ENCODE measurements at regions not wholly inside any gene's neighbourhood (a gene's known extent, or its start where the extent isn't known, plus 50 kb on each side); places are given as distances from the start of the nearest gene placed in this dataset.

- Histone ChIP-seq H3K79me2 (ENCODE audit: low read depth) (no peaks in the 10 kb centered on the region), H3K4me3 (no peak overlapping the region), H2AFZ (no peak overlapping the region), H3F3A (ENCODE audit: insufficient read depth, low read depth) (no peaks in the 10 kb centered on the region), H3K4me2 (no peak overlapping the region), H3K27ac (no peak overlapping the region), H4K20me1 (ENCODE audit: insufficient read depth) (no peaks in the 10 kb centered on the region), H3K9me2 (ENCODE audit: insufficient read depth) (no peaks in the 10 kb centered on the region), H3K36me3 (ENCODE audit: low read depth) (no peaks in the 10 kb centered on the region), H3K4me1 (replicated peaks; ENCODE audit: insufficient read depth) (no peaks in the 10 kb centered on the region), H3K27me3 (ENCODE audit: insufficient read depth, low read depth) (no peaks in the 10 kb centered on the region), H3K9me3 (ENCODE audit: insufficient read depth, low read depth) (no peaks in the 10 kb centered on the region)
- intact Hi-C loops (cut with micrococcal nuclease; ENCODE audit: unreplicated experiment), result no loop called here
- no peak for TF ChIP-seq EZH2 (IDR thresholded peaks at IDR 0.05; ENCODE audit: low read depth)
- TF ChIP-seq, protein P1, sequence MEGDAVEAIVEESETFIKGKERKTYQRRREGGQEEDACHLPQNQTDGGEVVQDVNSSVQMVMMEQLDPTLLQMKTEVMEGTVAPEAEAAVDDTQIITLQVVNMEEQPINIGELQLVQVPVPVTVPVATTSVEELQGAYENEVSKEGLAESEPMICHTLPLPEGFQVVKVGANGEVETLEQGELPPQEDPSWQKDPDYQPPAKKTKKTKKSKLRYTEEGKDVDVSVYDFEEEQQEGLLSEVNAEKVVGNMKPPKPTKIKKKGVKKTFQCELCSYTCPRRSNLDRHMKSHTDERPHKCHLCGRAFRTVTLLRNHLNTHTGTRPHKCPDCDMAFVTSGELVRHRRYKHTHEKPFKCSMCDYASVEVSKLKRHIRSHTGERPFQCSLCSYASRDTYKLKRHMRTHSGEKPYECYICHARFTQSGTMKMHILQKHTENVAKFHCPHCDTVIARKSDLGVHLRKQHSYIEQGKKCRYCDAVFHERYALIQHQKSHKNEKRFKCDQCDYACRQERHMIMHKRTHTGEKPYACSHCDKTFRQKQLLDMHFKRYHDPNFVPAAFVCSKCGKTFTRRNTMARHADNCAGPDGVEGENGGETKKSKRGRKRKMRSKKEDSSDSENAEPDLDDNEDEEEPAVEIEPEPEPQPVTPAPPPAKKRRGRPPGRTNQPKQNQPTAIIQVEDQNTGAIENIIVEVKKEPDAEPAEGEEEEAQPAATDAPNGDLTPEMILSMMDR (conservative IDR thresholded peaks at IDR 0.05), result no peak
- no TSS peak for BruUV-seq (replicated peaks)
- no peak for DNase-seq
- POLR2A ChIA-PET (ENCODE audit: unreplicated experiment), result no interaction called here
- CTCF ChIA-PET, result no interaction called here
Measured at GRCh38 chr11:8759634-8760033, 77.0 kb downstream of the RPL27A start.

GRCh38 chr11:8760896-8761295 lies 78.3 kb downstream of the RPL27A start:
- ChIA-PET POLR2A (ENCODE audit: unreplicated experiment) (no interaction called here), CTCF (no interaction called here)
- H3K27me3 ChIP-seq (ENCODE audit: insufficient read depth, low read depth), result no peaks in the 10 kb centered on the region
- H3K4me2 ChIP-seq, result no peak overlapping the region
- no peaks in the 10 kb centered on the region for H4K20me1 ChIP-seq (ENCODE audit: insufficient read depth)
- no peak overlapping the region for H3K4me3 ChIP-seq
- no peaks in the 10 kb centered on the region for H3F3A ChIP-seq (ENCODE audit: insufficient read depth, low read depth)
- no peak for DNase-seq
- H3K36me3 ChIP-seq (ENCODE audit: low read depth), result no peaks in the 10 kb centered on the region
- no peak overlapping the region for H3K27ac ChIP-seq
- H2AFZ ChIP-seq, result no peak overlapping the region
- no peaks in the 10 kb centered on the region for H3K9me2 ChIP-seq (ENCODE audit: insufficient read depth)
- TF ChIP-seq, protein P1 (conservative IDR thresholded peaks at IDR 0.05), result no peak
- no peak for TF ChIP-seq EZH2 (IDR thresholded peaks at IDR 0.05; ENCODE audit: low read depth)
- no TSS peak for BruUV-seq (replicated peaks)
- intact Hi-C loops (cut with micrococcal nuclease; ENCODE audit: unreplicated experiment), result no loop called here
- 0 out of 2 replicates have a peak, but pooled peaks cover 5% of the 10 kb centered on the region for H3K4me1 ChIP-seq (replicated peaks; ENCODE audit: insufficient read depth)
- H3K9me3 ChIP-seq (ENCODE audit: insufficient read depth, low read depth), result no peaks in the 10 kb centered on the region
- no peaks in the 10 kb centered on the region for H3K79me2 ChIP-seq (ENCODE audit: low read depth)

GRCh38 chr11:8763070-8763685 lies 80.6 kb downstream of the RPL27A start:
- Histone ChIP-seq H3K4me2 (no peak overlapping the region), H3K27ac (no peak overlapping the region), H3K36me3 (ENCODE audit: low read depth) (no peaks in the 10 kb centered on the region), H3K9me3 (ENCODE audit: insufficient read depth, low read depth) (no peaks in the 10 kb centered on the region), H3K9me2 (ENCODE audit: insufficient read depth) (no peaks in the 10 kb centered on the region), H2AFZ (no peak overlapping the region), H4K20me1 (ENCODE audit: insufficient read depth) (no peaks in the 10 kb centered on the region), H3K79me2 (ENCODE audit: low read depth) (no peaks in the 10 kb centered on the region), H3K4me3 (no peak overlapping the region), H3F3A (ENCODE audit: insufficient read depth, low read depth) (no peaks in the 10 kb centered on the region), H3K4me1 (replicated peaks; ENCODE audit: insufficient read depth) (peaks cover 19% of the 10 kb centered on the region), H3K27me3 (ENCODE audit: insufficient read depth, low read depth) (no peaks in the 10 kb centered on the region)
- no peak for DNase-seq
- ChIA-PET POLR2A (ENCODE audit: unreplicated experiment) (no interaction called here), CTCF (no interaction called here)
- intact Hi-C loops (cut with micrococcal nuclease; ENCODE audit: unreplicated experiment), result no loop called here
- BruUV-seq (replicated peaks), result no TSS peak
- TF ChIP-seq EZH2 (IDR thresholded peaks at IDR 0.05; ENCODE audit: low read depth), result no peak
- TF ChIP-seq, protein P1 (conservative IDR thresholded peaks at IDR 0.05), result no peak
